ENCODE measurements at regions not wholly inside any gene's neighbourhood (a gene's known extent, or its start where the extent isn't known, plus 50 kb on each side); places are given as distances from the start of the nearest gene placed in this dataset.

GRCh38 chr14:101477648-101478047, 83.6 kb upstream of the DIO3 start:
- Mint-ChIP-seq H3K4me1 (ENCODE audit: low read depth) (peaks cover 36% of the 10 kb centered on the region), H3K4me3 (ENCODE audit: low read depth) (no peak overlapping the region), H3K36me3 (ENCODE audit: insufficient read depth) (no peaks in the 10 kb centered on the region), H3K9me3 (ENCODE audit: low read depth) (no peaks in the 10 kb centered on the region), H3K27ac (peak overlapping the region; percentile 54), H3K27me3 (no peaks in the 10 kb centered on the region)
- no peak for TF ChIP-seq CTCF (IDR thresholded peaks at IDR 0.05; ENCODE audit: unreplicated experiment)
- DNase-seq (ENCODE audit: low spot score, unreplicated experiment): no peak

- no peak for DNase-seq (ENCODE audit: low spot score, unreplicated experiment)
- no peaks in the 10 kb centered on the region for H3K27me3 Mint-ChIP-seq
- peaks cover 36% of the 10 kb centered on the region for H3K4me1 Mint-ChIP-seq (ENCODE audit: low read depth)
- no peaks in the 10 kb centered on the region for H3K9me3 Mint-ChIP-seq (ENCODE audit: low read depth)
- no peak overlapping the region for H3K27ac Mint-ChIP-seq
- H3K36me3 Mint-ChIP-seq (ENCODE audit: insufficient read depth): no peaks in the 10 kb centered on the region
- no peak for TF ChIP-seq CTCF (IDR thresholded peaks at IDR 0.05; ENCODE audit: unreplicated experiment)
- H3K4me3 Mint-ChIP-seq (ENCODE audit: low read depth): no peak overlapping the region
Observed at GRCh38 chr14:101478096-101478495, 83.2 kb upstream of the DIO3 start.

GRCh38 chr14:101478796-101479410, 82.4 kb upstream of the DIO3 start:
- H3K27me3 Mint-ChIP-seq: no peaks in the 10 kb centered on the region
- peaks cover 2% of the 10 kb centered on the region for H3K9me3 Mint-ChIP-seq (ENCODE audit: low read depth)
- DNase-seq (ENCODE audit: low spot score, unreplicated experiment): no peak
- no peak for TF ChIP-seq CTCF (IDR thresholded peaks at IDR 0.05; ENCODE audit: unreplicated experiment)
- peaks cover 2% of the 10 kb centered on the region for H3K36me3 Mint-ChIP-seq (ENCODE audit: insufficient read depth)
- no peak overlapping the region for H3K27ac Mint-ChIP-seq
- peaks cover 36% of the 10 kb centered on the region for H3K4me1 Mint-ChIP-seq (ENCODE audit: low read depth)
- H3K4me3 Mint-ChIP-seq (ENCODE audit: low read depth): no peak overlapping the region

- Mint-ChIP-seq H3K4me1 (ENCODE audit: low read depth) (peaks cover 35% of the 10 kb centered on the region), H3K27ac (peak overlapping the region; percentile 37), H3K9me3 (ENCODE audit: low read depth) (peaks cover 7% of the 10 kb centered on the region), H3K36me3 (ENCODE audit: insufficient read depth) (peaks cover 2% of the 10 kb centered on the region), H3K4me3 (ENCODE audit: low read depth) (no peak overlapping the region), H3K27me3 (no peaks in the 10 kb centered on the region)
- TF ChIP-seq CTCF (IDR thresholded peaks at IDR 0.05; ENCODE audit: unreplicated experiment): no peak
- DNase-seq (ENCODE audit: low spot score, unreplicated experiment): no peak
Observed at GRCh38 chr14:101480022-101480746, 81.1 kb upstream of the DIO3 start.

- DNase-seq (ENCODE audit: low spot score, unreplicated experiment): no peak
- H3K36me3 Mint-ChIP-seq (ENCODE audit: insufficient read depth): peaks cover 2% of the 10 kb centered on the region
- H3K9me3 Mint-ChIP-seq (ENCODE audit: low read depth): peaks cover 13% of the 10 kb centered on the region
- no peak for TF ChIP-seq CTCF (IDR thresholded peaks at IDR 0.05; ENCODE audit: unreplicated experiment)
- H3K4me3 Mint-ChIP-seq (ENCODE audit: low read depth): no peak overlapping the region
- peaks cover 35% of the 10 kb centered on the region for H3K4me1 Mint-ChIP-seq (ENCODE audit: low read depth)
- no peaks in the 10 kb centered on the region for H3K27me3 Mint-ChIP-seq
- peak overlapping the region; percentile 37 for H3K27ac Mint-ChIP-seq
Observed at GRCh38 chr14:101480747-101481530, 80.4 kb upstream of the DIO3 start.

Measured in progenitor cell of endocrine pancreas (in vitro differentiated cells).